HepG2 (cell line): ENCODE measurements at regions not wholly inside any gene's neighbourhood (a gene's known extent, or its start where the extent isn't known, plus 50 kb on each side); places are given as distances from the start of the nearest gene placed in this dataset.

ENCODE experiments used
- CREB1 ChIP-seq, 2 experiments: fragments of 450-650 bp in 1 of 2; IDR thresholded peaks; 2 replicates each; pipeline ENCODE4 v1.6.1; 2016 to 2017; ENCODE audit warnings: control low read depth in 1 of 2, mild to moderate bottlenecking in 1 of 2, missing compliant biosample characterization in 1 of 2, missing genetic modification characterization in 1 of 2
- CTCF ChIP-seq: sonication (generic); formaldehyde crosslinking; IDR thresholded peaks from 2 replicates; pipeline ENCODE4 v1.5.0; 2020; ENCODE audit warnings: mild to moderate bottlenecking, missing genetic modification reagents, moderate library complexity
- EZH2 ChIP-seq: conservative IDR thresholded peaks from 2 replicates; pipeline ENCODE4 v1.6.1; 2012; ENCODE audit warnings: mild to moderate bottlenecking, low read depth, low read length, moderate library complexity
- KLF16 ChIP-seq, 2 experiments: sonication (generic) in 1 of 2; formaldehyde crosslinking in 1 of 2; IDR thresholded peaks; 2 replicates each; pipeline versions ENCODE4 v1.6.1 to v1.8.0; 2016 to 2023; ENCODE audit warnings: missing genetic modification reagents in 2 of 2, missing compliant biosample characterization in 1 of 2
- MATR3 ChIP-seq: sonication (generic); formaldehyde crosslinking; IDR thresholded peaks from 2 replicates; pipeline ENCODE4 v1.4.0; 2020; ENCODE audit warnings: missing genetic modification reagents
- MAZ ChIP-seq, 2 experiments: sonication (generic) in 1 of 2; formaldehyde crosslinking in 1 of 2; IDR thresholded peaks; 2 replicates each; pipeline versions ENCODE4 v1.5.0 to v1.6.1; 2012 to 2020; ENCODE audit warnings: low read depth in 2 of 2, mild to moderate bottlenecking in 2 of 2, borderline replicate concordance in 1 of 2, improper control_type of control experiment in 1 of 2, low read length in 1 of 2, missing genetic modification reagents in 1 of 2, moderate library complexity in 1 of 2
- ZBTB38 ChIP-seq: sonication (generic); formaldehyde crosslinking; IDR thresholded peaks from 2 replicates; pipeline ENCODE4 v1.5.1; 2020; ENCODE audit warnings: mild to moderate bottlenecking, missing genetic modification reagents
- ZKSCAN5 ChIP-seq: sonication (generic); formaldehyde crosslinking; IDR thresholded peaks from 2 replicates; pipeline ENCODE4 v1.5.1; 2020; ENCODE audit warnings: mild to moderate bottlenecking, missing genetic modification reagents
- ZNF407 ChIP-seq: sonication (generic); formaldehyde crosslinking; IDR thresholded peaks from one replicate; pipeline ENCODE4 v1.5.1; 2020; ENCODE audit warnings: mild to moderate bottlenecking, missing genetic modification reagents; ENCODE audit errors: not compliant biosample characterization
- ZNF556 ChIP-seq: sonication (generic); formaldehyde crosslinking; IDR thresholded peaks from 2 replicates; pipeline ENCODE4 v1.4.0; 2020; ENCODE audit warnings: mild to moderate bottlenecking, missing genetic modification reagents, borderline replicate concordance
- ZSCAN5A ChIP-seq: sonication (generic); formaldehyde crosslinking; IDR thresholded peaks from 2 replicates; pipeline ENCODE4 v1.8.0; 2022; ENCODE audit warnings: mild to moderate bottlenecking, missing genetic modification reagents, borderline replicate concordance
- ZXDC ChIP-seq: sonication (generic); formaldehyde crosslinking; IDR thresholded peaks from 2 replicates; pipeline ENCODE4 v1.5.0; 2020; ENCODE audit warnings: mild to moderate bottlenecking, missing genetic modification reagents

- no peak for TF ChIP-seq ZNF407 (CRISPR knock-in tag)
- TF ChIP-seq ZKSCAN5 (CRISPR knock-in tag) = no peak
- TF ChIP-seq MAZ (IDR thresholded peaks at IDR 0.05; ENCODE audit: borderline replicate concordance, low read depth, low read length) = no peak
- TF ChIP-seq MAZ (CRISPR knock-in tag; IDR thresholded peaks at IDR 0.05; ENCODE audit: low read depth) = no peak
- TF ChIP-seq KLF16 (CRISPR knock-in tag; IDR thresholded peaks at IDR 0.05) = no peak
- no peak for TF ChIP-seq ZBTB38
- no peak for TF ChIP-seq ZSCAN5A
- TF ChIP-seq MATR3 (CRISPR knock-in tag) = no peak
- no peak for TF ChIP-seq EZH2
- no peak for TF ChIP-seq ZNF556
- TF ChIP-seq CTCF (CRISPR knock-in tag) = no peak
- no peak for TF ChIP-seq CREB1 (IDR thresholded peaks at IDR 0.05)
- no peak for TF ChIP-seq CREB1 (CRISPR knock-in tag; IDR thresholded peaks at IDR 0.05)
- no peak for TF ChIP-seq ZXDC (CRISPR knock-in tag)
These were observed 417.2 kb downstream of the TMEM232 start for GRCh38 chr5:110309222-110309621.
